ENCODE measurements at regions not wholly inside any gene's neighbourhood (a gene's known extent, or its start where the extent isn't known, plus 50 kb on each side); places are given as distances from the start of the nearest gene placed in this dataset.

GRCh38 chr15:29452881-29453731 lies 183.5 kb upstream of the NSMCE3 start:
- no peak overlapping the region for H3K27ac Mint-ChIP-seq
- H3K27me3 Mint-ChIP-seq: no peaks in the 10 kb centered on the region
- no peak overlapping the region for H3K4me3 Mint-ChIP-seq
- H3K36me3 Mint-ChIP-seq (ENCODE audit: low read depth): no peaks in the 10 kb centered on the region
- H3K4me1 Mint-ChIP-seq (ENCODE audit: low read depth): peaks cover 14% of the 10 kb centered on the region
- H3K9me3 Mint-ChIP-seq: no peaks in the 10 kb centered on the region

GRCh38 chr15:29451201-29451781 lies 181.7 kb upstream of the NSMCE3 start:
- Mint-ChIP-seq H3K4me3 (no peak overlapping the region), H3K36me3 (ENCODE audit: low read depth) (no peaks in the 10 kb centered on the region), H3K27ac (no peak overlapping the region), H3K27me3 (no peaks in the 10 kb centered on the region), H3K9me3 (no peaks in the 10 kb centered on the region), H3K4me1 (ENCODE audit: low read depth) (peaks cover 14% of the 10 kb centered on the region)

- Mint-ChIP-seq H3K27ac (no peak overlapping the region), H3K4me3 (no peak overlapping the region), H3K4me1 (ENCODE audit: low read depth) (peaks cover 14% of the 10 kb centered on the region), H3K9me3 (no peaks in the 10 kb centered on the region), H3K36me3 (ENCODE audit: low read depth) (no peaks in the 10 kb centered on the region), H3K27me3 (no peaks in the 10 kb centered on the region)
Observed at GRCh38 chr15:29449136-29449535, 179.5 kb upstream of the NSMCE3 start.

- no peaks in the 10 kb centered on the region for H3K27me3 Mint-ChIP-seq
- H3K27ac Mint-ChIP-seq: no peak overlapping the region
- H3K9me3 Mint-ChIP-seq: no peaks in the 10 kb centered on the region
- no peak overlapping the region for H3K4me3 Mint-ChIP-seq
- H3K4me1 Mint-ChIP-seq (ENCODE audit: low read depth): peaks cover 9% of the 10 kb centered on the region
- no peaks in the 10 kb centered on the region for H3K36me3 Mint-ChIP-seq (ENCODE audit: low read depth)
Observed at GRCh38 chr15:29448320-29448719, 178.7 kb upstream of the NSMCE3 start.

GRCh38 chr15:29446480-29446879 lies 176.9 kb upstream of the NSMCE3 start:
- H3K9me3 Mint-ChIP-seq: no peaks in the 10 kb centered on the region
- no peaks in the 10 kb centered on the region for H3K27me3 Mint-ChIP-seq
- no peaks in the 10 kb centered on the region for H3K4me1 Mint-ChIP-seq (ENCODE audit: low read depth)
- no peaks in the 10 kb centered on the region for H3K36me3 Mint-ChIP-seq (ENCODE audit: low read depth)
- H3K4me3 Mint-ChIP-seq: no peak overlapping the region
- no peak overlapping the region for H3K27ac Mint-ChIP-seq

GRCh38 chr15:29442532-29442931 lies 172.9 kb upstream of the NSMCE3 start:
- Mint-ChIP-seq H3K27me3 (no peaks in the 10 kb centered on the region), H3K36me3 (ENCODE audit: low read depth) (no peaks in the 10 kb centered on the region), H3K4me3 (no peak overlapping the region), H3K9me3 (no peaks in the 10 kb centered on the region), H3K27ac (no peak overlapping the region), H3K4me1 (ENCODE audit: low read depth) (no peaks in the 10 kb centered on the region)

- H3K4me3 Mint-ChIP-seq: no peak overlapping the region
- H3K27me3 Mint-ChIP-seq: no peaks in the 10 kb centered on the region
- no peaks in the 10 kb centered on the region for H3K4me1 Mint-ChIP-seq (ENCODE audit: low read depth)
- no peak overlapping the region for H3K27ac Mint-ChIP-seq
- no peaks in the 10 kb centered on the region for H3K36me3 Mint-ChIP-seq (ENCODE audit: low read depth)
- H3K9me3 Mint-ChIP-seq: no peaks in the 10 kb centered on the region
Observed at GRCh38 chr15:29440541-29440940, 170.9 kb upstream of the NSMCE3 start.

- no peak overlapping the region for H3K4me3 Mint-ChIP-seq
Observed at GRCh38 chr15:29438703-29439055, 169.1 kb upstream of the NSMCE3 start.

GRCh38 chr15:29437888-29438702 lies 168.5 kb upstream of the NSMCE3 start:
- H3K4me3 Mint-ChIP-seq: no peak overlapping the region

More at GRCh38 chr15:29438703-29439055, 169.1 kb upstream of the NSMCE3 start:
- Mint-ChIP-seq H3K27me3 (no peaks in the 10 kb centered on the region), H3K27ac (no peak overlapping the region), H3K36me3 (ENCODE audit: low read depth) (no peaks in the 10 kb centered on the region), H3K4me1 (ENCODE audit: low read depth) (no peaks in the 10 kb centered on the region), H3K9me3 (no peaks in the 10 kb centered on the region)

GRCh38 chr15:29435811-29436210 lies 166.2 kb upstream of the NSMCE3 start:
- no peaks in the 10 kb centered on the region for H3K9me3 Mint-ChIP-seq
- H3K36me3 Mint-ChIP-seq (ENCODE audit: low read depth): no peaks in the 10 kb centered on the region
- peaks cover 3% of the 10 kb centered on the region for H3K27me3 Mint-ChIP-seq
- H3K27ac Mint-ChIP-seq: no peak overlapping the region
- H3K4me1 Mint-ChIP-seq (ENCODE audit: low read depth): no peaks in the 10 kb centered on the region
- no peak overlapping the region for H3K4me3 Mint-ChIP-seq

More at GRCh38 chr15:29437888-29438702, 168.5 kb upstream of the NSMCE3 start:
- Mint-ChIP-seq H3K4me1 (ENCODE audit: low read depth) (no peaks in the 10 kb centered on the region), H3K27me3 (no peaks in the 10 kb centered on the region), H3K27ac (no peak overlapping the region), H3K36me3 (ENCODE audit: low read depth) (no peaks in the 10 kb centered on the region), H3K9me3 (no peaks in the 10 kb centered on the region)

GRCh38 chr15:29434280-29434679 lies 164.7 kb upstream of the NSMCE3 start:
- Mint-ChIP-seq H3K4me1 (ENCODE audit: low read depth) (no peaks in the 10 kb centered on the region), H3K9me3 (no peaks in the 10 kb centered on the region), H3K27me3 (peaks cover 3% of the 10 kb centered on the region), H3K36me3 (ENCODE audit: low read depth) (no peaks in the 10 kb centered on the region), H3K4me3 (no peak overlapping the region), H3K27ac (no peak overlapping the region)

GRCh38 chr15:29433507-29434248 lies 164.1 kb upstream of the NSMCE3 start:
- Mint-ChIP-seq H3K36me3 (ENCODE audit: low read depth) (no peaks in the 10 kb centered on the region), H3K4me3 (no peak overlapping the region), H3K9me3 (no peaks in the 10 kb centered on the region), H3K27ac (no peak overlapping the region), H3K27me3 (peaks cover 3% of the 10 kb centered on the region), H3K4me1 (ENCODE audit: low read depth) (no peaks in the 10 kb centered on the region)

GRCh38 chr15:29433050-29433318 lies 163.4 kb upstream of the NSMCE3 start:
- H3K27me3 Mint-ChIP-seq: peaks cover 3% of the 10 kb centered on the region
- no peaks in the 10 kb centered on the region for H3K9me3 Mint-ChIP-seq
- no peaks in the 10 kb centered on the region for H3K4me1 Mint-ChIP-seq (ENCODE audit: low read depth)
- H3K36me3 Mint-ChIP-seq (ENCODE audit: low read depth): no peaks in the 10 kb centered on the region
- H3K4me3 Mint-ChIP-seq: no peak overlapping the region
- no peak overlapping the region for H3K27ac Mint-ChIP-seq

GRCh38 chr15:29432191-29433049 lies 162.8 kb upstream of the NSMCE3 start:
- H3K36me3 Mint-ChIP-seq (ENCODE audit: low read depth): no peaks in the 10 kb centered on the region
- H3K4me1 Mint-ChIP-seq (ENCODE audit: low read depth): no peaks in the 10 kb centered on the region
- peaks cover 3% of the 10 kb centered on the region for H3K27me3 Mint-ChIP-seq
- no peak overlapping the region for H3K4me3 Mint-ChIP-seq
- H3K9me3 Mint-ChIP-seq: no peaks in the 10 kb centered on the region
- no peak overlapping the region for H3K27ac Mint-ChIP-seq

Data from stimulated activated naive CD8-positive, alpha-beta T cell treated with anti-CD3 and anti-CD28 coated beads, Interleukin-15, Interleukin-2, amounts not matched to agents 100 ng/mL and 50 ng/mL, for 24 hours (primary cell).